IPS-15b (cell line): ENCODE measurements at regions not wholly inside any gene's neighbourhood (a gene's known extent, or its start where the extent isn't known, plus 50 kb on each side); places are given as distances from the start of the nearest gene placed in this dataset.
"Not testable (repeated sequence)": the region's sequence is repeated elsewhere in the genome, so short reads cannot be mapped to it uniquely, and the experiment has no call there.

Source experiments
- H3K27me3 ChIP-seq: one replicate; pipeline ENCODE4 v1.6.1; 2013; ENCODE audit warnings: low read length; ENCODE audit not compliant: control insufficient read depth, insufficient read depth
- H3K36me3 ChIP-seq: one replicate; pipeline ENCODE4 v1.6.1; 2013; ENCODE audit warnings: low read length; ENCODE audit not compliant: control insufficient read depth, insufficient read depth
- H3K4me1 ChIP-seq: one replicate; pipeline ENCODE4 v1.6.1; 2013; ENCODE audit warnings: mild to moderate bottlenecking, low read length; ENCODE audit not compliant: control insufficient read depth, insufficient read depth
- H3K4me3 ChIP-seq: one replicate; pipeline ENCODE4 v1.5.1; 2013; ENCODE audit warnings: low read depth, low read length
- H3K9ac ChIP-seq: one replicate; pipeline ENCODE4 v1.6.1; 2013; ENCODE audit warnings: low read depth, mild to moderate bottlenecking, low read length
- H3K9me3 ChIP-seq: one replicate; pipeline ENCODE4 v1.6.1; 2013; ENCODE audit warnings: mild to moderate bottlenecking, low read length; ENCODE audit not compliant: control insufficient read depth, insufficient read depth

DNA sequence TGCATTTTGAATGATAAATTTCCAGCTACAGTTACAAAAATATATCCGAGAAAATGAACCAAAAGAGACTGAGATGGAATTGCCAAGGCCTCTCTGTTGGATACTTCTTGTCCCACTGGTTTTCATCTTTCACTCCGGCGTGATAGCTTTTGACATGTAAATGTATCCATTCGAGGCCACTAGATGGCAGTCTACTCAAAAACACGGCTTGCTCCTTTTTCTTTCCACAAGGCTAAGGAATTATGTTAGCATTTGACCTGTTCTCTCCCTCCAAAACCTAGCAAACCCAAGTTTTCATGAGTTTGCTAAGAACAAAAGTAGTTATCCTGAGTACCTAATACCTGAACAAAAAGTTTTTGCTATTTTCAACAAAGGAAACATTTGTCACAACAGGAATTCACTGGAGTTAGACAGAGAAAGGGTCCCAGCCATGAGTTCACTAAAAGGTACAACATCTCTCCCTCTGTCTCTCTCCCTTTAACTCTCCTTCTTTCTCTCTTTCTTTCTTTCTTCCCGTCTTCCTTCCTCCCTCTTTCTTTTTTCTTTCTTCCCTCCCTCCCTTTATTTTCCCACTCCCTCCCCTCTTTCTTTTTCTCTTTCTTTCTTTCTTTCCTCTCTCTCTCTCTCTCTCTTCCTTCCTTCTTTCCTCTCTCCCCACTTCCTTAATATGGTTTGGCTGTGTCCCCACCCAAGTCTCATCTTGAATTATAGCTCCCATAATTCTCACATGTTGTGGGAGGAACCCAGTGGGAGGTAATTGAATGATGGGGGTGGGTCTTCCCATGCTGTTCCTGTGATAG is 207.9 kb upstream of the MYO3A start:
- Histone ChIP-seq H3K27me3 (no peaks in the 10 kb centered on the region), H3K4me1 (no peaks in the 10 kb centered on the region), H3K36me3 (no peaks in the 10 kb centered on the region), H3K9me3 (no peaks in the 10 kb centered on the region), H3K9ac (no peak overlapping the region), H3K4me3 (no peak overlapping the region)

DNA sequence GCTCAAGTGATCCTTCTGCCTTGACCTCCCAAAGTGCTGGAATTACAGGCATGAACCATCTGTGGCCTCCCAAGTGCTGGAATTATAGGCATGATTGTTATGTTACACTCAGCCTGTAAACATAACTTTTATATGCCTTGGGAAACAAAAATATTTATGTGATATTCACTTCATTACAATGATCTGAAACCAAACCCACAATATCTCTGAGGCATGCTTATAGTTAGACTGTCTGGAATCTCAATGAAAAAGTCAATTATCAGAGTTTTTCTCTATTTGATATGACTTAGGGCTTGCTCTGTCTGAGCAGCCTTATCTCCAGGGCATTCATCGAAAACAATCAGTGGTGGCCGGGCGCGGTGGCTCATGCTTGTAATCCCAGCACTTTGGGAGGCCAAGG is 195.3 kb upstream of the MYO3A start:
- Histone ChIP-seq H3K36me3 (no peaks in the 10 kb centered on the region), H3K9ac (no peak overlapping the region), H3K9me3 (no peaks in the 10 kb centered on the region), H3K27me3 (no peaks in the 10 kb centered on the region), H3K4me3 (no peak overlapping the region), H3K4me1 (no peaks in the 10 kb centered on the region)

DNA sequence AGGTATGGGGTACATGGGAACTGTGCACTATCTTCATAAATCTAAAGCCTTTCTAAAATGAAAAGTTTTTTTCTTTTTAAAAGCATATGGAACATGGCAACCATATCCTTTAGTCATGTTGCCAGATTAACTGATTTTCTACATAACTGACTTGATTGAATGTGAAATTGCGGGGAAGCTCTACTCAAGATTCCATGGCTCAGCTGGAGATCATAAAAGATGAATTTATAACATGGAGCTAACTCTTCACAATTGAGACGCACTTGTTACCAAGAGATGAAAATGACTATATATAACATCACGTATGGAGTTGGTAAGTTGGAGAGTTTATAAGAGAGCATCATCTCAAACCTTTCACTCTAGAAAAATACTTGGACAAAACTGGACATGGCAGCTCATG is 190.2 kb upstream of the MYO3A start:
- no peaks in the 10 kb centered on the region for H3K27me3 ChIP-seq
- no peaks in the 10 kb centered on the region for H3K36me3 ChIP-seq
- peaks cover 2% of the 10 kb centered on the region for H3K4me1 ChIP-seq
- H3K9me3 ChIP-seq: no peaks in the 10 kb centered on the region
- H3K9ac ChIP-seq: no peak overlapping the region
- H3K4me3 ChIP-seq: no peak overlapping the region

DNA sequence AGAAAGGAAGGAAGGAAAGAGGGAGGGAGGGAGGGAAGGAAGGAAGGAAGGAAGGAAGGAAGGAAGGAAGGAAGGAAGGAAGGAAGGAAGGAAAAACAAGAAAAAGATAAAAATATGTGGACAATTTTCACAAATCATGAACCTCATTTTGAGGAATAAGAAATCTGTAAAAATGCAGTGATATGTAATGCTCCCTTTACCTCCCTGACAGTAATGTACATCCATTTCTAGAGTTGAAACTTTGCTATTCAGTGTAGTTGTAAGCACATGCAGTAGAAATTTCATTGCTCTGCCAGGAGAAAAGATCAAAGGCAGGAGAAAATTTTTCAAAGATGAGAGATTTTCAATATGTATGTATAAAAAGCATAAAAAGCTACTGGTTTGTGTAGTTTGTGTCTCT is 189.5 kb upstream of the MYO3A start:
- Histone ChIP-seq H3K4me3 (no peak overlapping the region), H3K9ac (no peak overlapping the region), H3K27me3 (no peaks in the 10 kb centered on the region), H3K4me1 (peaks cover 2% of the 10 kb centered on the region), H3K36me3 (no peaks in the 10 kb centered on the region), H3K9me3 (no peaks in the 10 kb centered on the region)

DNA sequence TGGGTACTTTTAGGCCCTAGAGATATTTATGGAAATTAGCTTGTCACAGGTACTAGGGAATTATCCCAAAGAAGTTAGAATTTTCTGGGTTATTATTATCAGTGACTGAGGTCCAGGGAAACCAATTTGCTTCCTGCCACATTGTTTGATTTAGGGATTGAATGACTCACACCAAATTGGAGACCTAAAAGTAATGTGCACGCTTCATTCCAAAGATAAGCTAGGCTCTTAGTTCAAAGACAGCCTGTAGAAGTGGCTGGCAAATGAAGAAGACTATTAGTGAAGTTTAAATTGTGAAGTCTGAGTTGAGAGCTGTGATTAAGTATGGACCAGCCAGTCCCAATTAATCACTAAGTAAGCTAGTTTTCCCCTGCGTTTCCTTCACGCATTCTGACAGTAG is 188.1 kb upstream of the MYO3A start:
- Histone ChIP-seq H3K27me3 (no peaks in the 10 kb centered on the region), H3K4me3 (no peak overlapping the region), H3K36me3 (no peaks in the 10 kb centered on the region), H3K9ac (no peak overlapping the region), H3K4me1 (peaks cover 2% of the 10 kb centered on the region), H3K9me3 (no peaks in the 10 kb centered on the region)

DNA sequence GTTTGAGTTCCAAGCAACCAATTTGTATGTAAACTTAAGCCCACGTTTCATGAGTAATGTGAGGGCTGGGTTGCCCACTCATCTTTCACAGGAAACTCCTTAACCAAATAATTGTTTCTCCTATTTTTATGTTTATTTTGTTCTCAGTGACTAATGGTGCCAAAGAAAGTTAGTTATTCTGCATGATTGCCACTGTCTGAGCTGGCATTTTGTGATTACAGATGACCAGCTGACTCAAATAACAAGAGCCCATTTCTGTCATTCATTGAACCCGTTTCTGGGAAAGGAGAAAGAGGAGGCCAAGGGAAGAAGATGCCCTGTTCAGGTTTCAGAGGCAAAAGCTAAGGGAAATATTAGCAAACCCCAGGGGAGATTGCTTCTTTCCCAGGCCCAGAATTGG is 186.9 kb upstream of the MYO3A start:
- H3K4me1 ChIP-seq: peaks cover 2% of the 10 kb centered on the region
- no peaks in the 10 kb centered on the region for H3K27me3 ChIP-seq
- H3K9me3 ChIP-seq: no peaks in the 10 kb centered on the region
- H3K4me3 ChIP-seq: no peak overlapping the region
- no peak overlapping the region for H3K9ac ChIP-seq
- no peaks in the 10 kb centered on the region for H3K36me3 ChIP-seq

DNA sequence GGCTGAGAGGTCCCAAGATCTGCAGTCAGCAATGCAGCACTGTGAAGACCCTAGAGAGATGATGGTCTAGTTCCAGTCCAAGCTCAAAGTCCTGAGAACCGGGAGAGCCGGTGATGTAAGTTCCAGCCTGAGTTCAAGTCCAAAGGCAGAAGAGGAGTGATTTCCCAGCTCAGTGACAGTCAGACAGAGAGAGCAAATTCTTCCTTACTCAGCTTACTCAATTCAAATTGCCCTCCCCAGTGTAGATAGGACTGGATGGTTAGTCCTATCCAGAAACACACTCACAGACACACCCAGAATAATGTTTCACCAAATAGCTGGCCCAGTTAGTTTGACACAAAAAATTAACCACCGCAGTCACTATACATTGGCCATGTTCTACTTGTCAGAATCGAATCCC is 185.5 kb upstream of the MYO3A start:
- H3K4me3 ChIP-seq: no peak overlapping the region
- H3K9ac ChIP-seq: no peak overlapping the region
- no peaks in the 10 kb centered on the region for H3K36me3 ChIP-seq
- H3K27me3 ChIP-seq: no peaks in the 10 kb centered on the region
- peaks cover 2% of the 10 kb centered on the region for H3K4me1 ChIP-seq
- no peaks in the 10 kb centered on the region for H3K9me3 ChIP-seq

DNA sequence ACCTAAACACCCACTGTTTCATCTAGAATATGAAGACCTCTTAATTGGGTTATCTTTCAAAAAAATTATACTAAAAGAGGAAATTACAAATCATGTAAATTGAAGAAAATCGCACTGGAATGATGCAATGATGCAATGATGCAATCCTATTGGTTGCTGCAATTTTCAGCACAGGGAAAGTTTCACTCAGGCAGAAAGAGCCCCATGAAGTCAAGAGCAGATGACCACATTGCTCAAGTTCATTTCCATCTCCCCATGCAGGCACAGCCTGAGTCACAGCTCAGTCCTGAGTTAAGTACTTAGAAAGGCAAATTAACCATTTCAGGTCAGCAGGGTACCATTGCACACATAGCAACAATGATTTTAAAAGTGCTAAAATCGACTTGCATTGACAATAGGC is 180.3 kb upstream of the MYO3A start:
- Histone ChIP-seq H3K9ac (no peak overlapping the region), H3K4me3 (no peak overlapping the region), H3K36me3 (no peaks in the 10 kb centered on the region), H3K4me1 (no peaks in the 10 kb centered on the region), H3K9me3 (no peaks in the 10 kb centered on the region), H3K27me3 (no peaks in the 10 kb centered on the region)

DNA sequence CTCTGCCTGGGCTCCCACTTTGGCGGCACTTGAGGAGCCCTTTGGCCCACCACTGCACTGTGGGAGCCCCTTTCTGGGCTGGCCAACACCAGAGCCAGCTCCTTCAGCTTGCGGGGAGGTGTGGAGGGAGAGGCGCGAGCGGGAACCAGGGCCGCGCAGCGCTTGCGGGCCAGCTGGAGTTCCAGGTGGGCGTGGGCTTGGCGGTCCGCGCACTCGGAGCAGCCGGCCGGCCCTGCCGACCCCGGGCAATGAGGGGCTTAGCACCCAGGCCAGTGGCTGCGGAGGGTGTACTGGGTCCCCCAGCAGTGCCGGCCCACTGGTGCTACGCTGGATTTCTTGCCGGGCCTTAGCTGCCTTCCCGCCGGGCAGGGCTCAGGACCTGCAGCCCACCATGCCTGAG is 178.2 kb upstream of the MYO3A start:
- not testable (repeated sequence) for H3K9ac ChIP-seq, H3K4me3 ChIP-seq, H3K4me1 ChIP-seq, H3K9me3 ChIP-seq, H3K27me3 ChIP-seq, H3K36me3 ChIP-seq

DNA sequence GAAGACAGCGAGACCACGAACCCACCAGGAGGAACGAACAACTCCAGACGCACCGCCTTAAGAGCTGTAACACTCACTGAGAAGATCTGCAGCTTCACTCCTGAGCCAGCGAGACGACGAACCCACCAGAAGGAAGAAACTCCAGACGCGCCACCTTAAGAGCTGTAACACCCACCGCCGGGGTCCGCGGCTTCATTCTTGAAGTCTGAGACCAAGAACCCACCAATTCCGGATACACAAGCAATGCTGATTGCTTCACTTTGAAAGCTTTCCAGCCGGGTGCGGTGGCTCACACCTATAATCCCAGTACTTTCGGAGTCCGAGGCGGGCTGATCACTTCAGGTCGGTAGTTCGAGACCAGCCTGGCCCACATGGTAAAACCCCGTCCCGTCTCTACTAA is 177.2 kb upstream of the MYO3A start:
- H3K9me3 ChIP-seq: no peaks in the 10 kb centered on the region
- H3K4me3 ChIP-seq: no peak overlapping the region
- H3K9ac ChIP-seq: no peak overlapping the region
- H3K27me3 ChIP-seq: no peaks in the 10 kb centered on the region
- no peaks in the 10 kb centered on the region for H3K4me1 ChIP-seq
- no peaks in the 10 kb centered on the region for H3K36me3 ChIP-seq

DNA sequence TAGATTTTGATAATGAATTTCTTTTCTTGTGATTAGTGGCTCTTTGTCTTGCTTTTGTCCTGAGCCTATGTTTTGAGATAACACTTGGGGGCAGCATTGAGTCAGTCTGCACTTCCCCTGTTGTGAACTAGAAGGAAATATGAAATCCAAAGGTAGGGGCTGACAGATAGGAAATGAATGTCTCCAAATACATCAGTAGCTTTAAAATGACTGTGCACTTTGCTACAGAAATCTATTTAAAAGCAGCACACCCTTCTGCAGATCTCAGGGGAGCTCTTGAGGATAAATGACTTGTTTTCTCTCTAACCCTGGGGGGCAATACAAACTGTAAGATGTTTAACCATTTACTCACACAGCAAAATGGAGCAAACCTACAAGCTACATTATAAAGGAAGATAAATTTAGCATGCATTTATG is 176.0 kb upstream of the MYO3A start:
- Histone ChIP-seq H3K9ac (no peak overlapping the region), H3K36me3 (no peaks in the 10 kb centered on the region), H3K27me3 (no peaks in the 10 kb centered on the region), H3K9me3 (no peaks in the 10 kb centered on the region), H3K4me3 (no peak overlapping the region), H3K4me1 (no peaks in the 10 kb centered on the region)

DNA sequence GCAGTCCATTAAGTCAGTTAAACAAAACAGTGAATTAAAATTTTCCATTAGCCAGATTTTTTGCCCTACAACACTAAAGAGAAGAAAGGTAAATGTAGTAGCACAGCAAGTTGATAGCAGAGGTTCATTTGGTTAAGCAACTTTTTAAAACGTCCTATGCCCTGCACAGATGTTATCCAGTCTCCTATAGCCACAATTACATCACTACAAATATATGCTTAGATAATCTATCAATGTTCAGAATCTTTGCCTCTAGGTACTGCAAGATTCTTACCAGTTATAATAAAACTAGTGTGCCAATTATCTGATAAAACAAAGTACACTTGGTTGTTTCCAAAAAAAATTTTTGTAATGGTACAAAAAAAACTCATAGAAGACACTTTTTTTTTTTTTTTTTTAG is 175.5 kb upstream of the MYO3A start:
- H3K4me3 ChIP-seq: no peak overlapping the region
- no peaks in the 10 kb centered on the region for H3K27me3 ChIP-seq
- H3K9ac ChIP-seq: no peak overlapping the region
- H3K4me1 ChIP-seq: no peaks in the 10 kb centered on the region
- H3K9me3 ChIP-seq: no peaks in the 10 kb centered on the region
- no peaks in the 10 kb centered on the region for H3K36me3 ChIP-seq
